T follicular helper cell (primary cell): ENCODE measurements at regions not wholly inside any gene's neighbourhood (a gene's known extent, or its start where the extent isn't known, plus 50 kb on each side); places are given as distances from the start of the nearest gene placed in this dataset.
A peak's percentile ranks its signal among the peaks of the same experiment; 100 is the strongest.

Source experiments
- DNase-seq: peaks from one replicate; pipeline ENCODE4 v3.0.0-alpha.2; 2020; ENCODE audit warnings: low read depth

GRCh38 chr6:159099961-159100360 is 55.2 kb upstream of the TAGAP start:
- no peak for DNase-seq

GRCh38 chr6:159099276-159099675 is 54.5 kb upstream of the TAGAP start:
- no peak for DNase-seq

GRCh38 chr6:159098636-159099106 is 53.9 kb upstream of the TAGAP start:
- peak; percentile 68 for DNase-seq

- no peak for DNase-seq
Measured at GRCh38 chr6:159097256-159097655, 52.5 kb upstream of the TAGAP start.

- DNase-seq = no peak
Measured at GRCh38 chr6:159095616-159096015, 50.8 kb upstream of the TAGAP start.

- no peak for DNase-seq
Measured at GRCh38 chr6:159094444-159095252, 49.9 kb upstream of the TAGAP start.
